Cardiac muscle cell (in vitro differentiated cells and primary cell): ENCODE measurements at regions not wholly inside any gene's neighbourhood (a gene's known extent, or its start where the extent isn't known, plus 50 kb on each side); places are given as distances from the start of the nearest gene placed in this dataset.
"Not testable (repeated sequence)": the region's sequence is repeated elsewhere in the genome, so short reads cannot be mapped to it uniquely, and the experiment has no call there.

Experiments
- DNase-seq, 2 donors: peaks; one replicate each; pipeline versions ENCODE4 v3.0.0 to v3.0.0-alpha.2; 2010 to 2017; ENCODE audit warnings: low read depth in 1 of 2, low spot score in 1 of 2
- H3K27ac ChIP-seq: fragments of 200-600 bp; sonication (generic); 2 replicates; pipeline ENCODE4 v1.5.1; 2016
- H3K27me3 ChIP-seq: fragments of 200-600 bp; sonication (generic); 2 replicates; pipeline ENCODE4 v1.6.0; 2016; ENCODE audit warnings: control low read depth
- H3K36me3 ChIP-seq: fragments of 200-600 bp; sonication (generic); 2 replicates; pipeline ENCODE4 v1.5.1; 2016; ENCODE audit warnings: control low read depth
- H3K4me1 ChIP-seq: fragments of 200-600 bp; sonication (generic); 2 replicates; pipeline ENCODE4 v1.8.1; 2017; ENCODE audit warnings: low read depth, mild to moderate bottlenecking, mixed run types
- H3K4me3 ChIP-seq: fragments of 200-600 bp; sonication (generic); 2 replicates; pipeline ENCODE4 v1.5.1; 2016; ENCODE audit warnings: mild to moderate bottlenecking
- H3K9me3 ChIP-seq: fragments of 200-600 bp; sonication (generic); 2 replicates; pipeline ENCODE4 v1.5.1; 2017; ENCODE audit warnings: low read depth, mild to moderate bottlenecking, control low read depth
- TF ChIP-seq, protein P1 (sequence below): IDR thresholded peaks from 2 replicates; pipeline ENCODE4 v1.5.1; 2012; ENCODE audit warnings: low read depth, mild to moderate bottlenecking, low read length

DNA sequence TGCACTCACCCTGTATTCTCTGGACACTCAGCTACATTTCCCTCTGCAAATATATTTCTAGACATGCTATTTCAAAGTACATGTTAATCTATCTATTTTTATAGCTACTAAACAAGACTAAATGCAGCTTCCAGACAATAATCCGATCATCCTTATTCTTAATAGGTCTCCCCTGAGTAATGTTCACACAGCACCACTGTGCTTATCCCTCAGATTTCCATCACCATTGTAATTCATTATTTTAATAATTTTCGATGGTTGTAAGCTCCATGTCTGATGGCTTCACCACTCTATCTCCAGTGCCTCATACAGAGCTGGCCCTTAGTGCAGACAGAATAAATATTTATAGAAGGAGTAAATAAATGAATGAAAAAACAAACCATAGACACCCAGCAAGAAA is 117.5 kb downstream of the ANXA2 start:
- TF ChIP-seq, protein P1, sequence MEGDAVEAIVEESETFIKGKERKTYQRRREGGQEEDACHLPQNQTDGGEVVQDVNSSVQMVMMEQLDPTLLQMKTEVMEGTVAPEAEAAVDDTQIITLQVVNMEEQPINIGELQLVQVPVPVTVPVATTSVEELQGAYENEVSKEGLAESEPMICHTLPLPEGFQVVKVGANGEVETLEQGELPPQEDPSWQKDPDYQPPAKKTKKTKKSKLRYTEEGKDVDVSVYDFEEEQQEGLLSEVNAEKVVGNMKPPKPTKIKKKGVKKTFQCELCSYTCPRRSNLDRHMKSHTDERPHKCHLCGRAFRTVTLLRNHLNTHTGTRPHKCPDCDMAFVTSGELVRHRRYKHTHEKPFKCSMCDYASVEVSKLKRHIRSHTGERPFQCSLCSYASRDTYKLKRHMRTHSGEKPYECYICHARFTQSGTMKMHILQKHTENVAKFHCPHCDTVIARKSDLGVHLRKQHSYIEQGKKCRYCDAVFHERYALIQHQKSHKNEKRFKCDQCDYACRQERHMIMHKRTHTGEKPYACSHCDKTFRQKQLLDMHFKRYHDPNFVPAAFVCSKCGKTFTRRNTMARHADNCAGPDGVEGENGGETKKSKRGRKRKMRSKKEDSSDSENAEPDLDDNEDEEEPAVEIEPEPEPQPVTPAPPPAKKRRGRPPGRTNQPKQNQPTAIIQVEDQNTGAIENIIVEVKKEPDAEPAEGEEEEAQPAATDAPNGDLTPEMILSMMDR, result no peak
- DNase-seq, result no peak
- Histone ChIP-seq H3K27ac (no peak overlapping the region), H3K4me3 (no peak overlapping the region), H3K27me3 (no peaks in the 10 kb centered on the region), H3K9me3 (peaks cover 3% of the 10 kb centered on the region), H3K4me1 (no peaks in the 10 kb centered on the region), H3K36me3 (no peaks in the 10 kb centered on the region)

DNA sequence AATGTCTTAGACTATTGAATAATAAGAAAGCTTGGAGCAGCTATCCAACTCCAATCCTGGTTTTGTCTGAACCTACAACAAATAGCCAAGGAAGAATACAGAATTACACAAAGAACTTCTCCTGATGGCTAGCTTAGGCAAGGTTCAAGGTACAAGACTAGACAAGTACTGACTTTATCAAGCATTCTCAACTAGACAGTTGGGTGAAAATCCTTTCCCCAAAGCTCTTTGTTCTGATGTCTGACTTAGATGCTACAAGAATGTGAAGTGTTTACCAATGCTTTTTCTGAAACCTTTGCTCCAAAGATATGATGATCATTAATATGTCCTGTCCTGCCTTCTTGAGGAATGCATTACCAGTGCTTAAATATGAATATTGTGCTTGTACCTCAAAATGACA is 113.8 kb downstream of the ANXA2 start:
- DNase-seq, result no peak
- Histone ChIP-seq H3K4me3 (no peak overlapping the region), H3K27ac (no peak overlapping the region), H3K27me3 (no peaks in the 10 kb centered on the region), H3K9me3 (no peaks in the 10 kb centered on the region), H3K36me3 (no peaks in the 10 kb centered on the region), H3K4me1 (no peaks in the 10 kb centered on the region)
- TF ChIP-seq, protein P1, result no peak

DNA sequence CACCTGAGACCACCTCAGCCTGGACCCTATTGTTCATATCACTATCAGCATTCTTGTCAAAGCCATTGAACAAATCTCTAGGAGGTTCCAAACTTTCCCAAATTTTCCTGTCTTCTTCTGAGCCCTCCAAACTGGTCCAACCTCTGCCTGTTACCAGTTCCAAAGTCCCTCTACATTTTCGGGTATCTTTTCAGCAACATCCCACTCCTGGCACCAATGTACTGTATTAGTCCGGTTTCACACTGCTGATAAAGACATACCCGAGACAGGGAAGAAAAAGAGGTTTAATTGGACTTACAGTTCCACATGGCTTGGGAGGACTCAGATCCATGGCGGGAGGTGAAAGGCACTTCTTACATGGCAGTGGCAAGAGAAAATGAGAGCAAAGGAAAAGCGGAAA is 101.9 kb downstream of the ANXA2 start:
- not testable (repeated sequence) for H3K36me3 ChIP-seq, DNase-seq, H3K4me1 ChIP-seq, H3K27me3 ChIP-seq, H3K4me3 ChIP-seq, H3K9me3 ChIP-seq, H3K27ac ChIP-seq

DNA sequence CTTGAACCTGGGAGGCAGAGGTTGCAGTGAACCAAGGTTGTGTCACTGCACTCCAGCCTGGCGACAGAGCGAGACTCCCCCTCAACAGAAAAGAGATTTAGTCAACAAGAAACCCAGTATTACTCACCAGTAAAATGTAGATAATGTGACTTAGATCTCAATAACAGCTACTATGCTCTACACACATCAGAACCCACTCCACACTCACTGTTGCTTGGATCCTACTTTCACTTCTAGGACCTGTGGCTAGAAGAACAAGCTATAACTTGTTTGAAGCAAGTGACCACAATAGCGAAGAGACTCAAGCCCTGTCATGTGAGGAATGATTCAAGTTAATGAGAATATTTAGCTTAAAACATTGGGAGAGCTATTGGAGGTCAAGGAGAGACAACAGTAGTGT is 100.7 kb downstream of the ANXA2 start:
- DNase-seq, result no peak
- H3K27ac ChIP-seq, result no peak overlapping the region
- no peaks in the 10 kb centered on the region for H3K27me3 ChIP-seq
- TF ChIP-seq, protein P1, result no peak
- H3K4me1 ChIP-seq, result no peaks in the 10 kb centered on the region
- no peak overlapping the region for H3K4me3 ChIP-seq
- no peaks in the 10 kb centered on the region for H3K9me3 ChIP-seq
- H3K36me3 ChIP-seq, result no peaks in the 10 kb centered on the region
